ENCODE measurements at regions not wholly inside any gene's neighbourhood (a gene's known extent, or its start where the extent isn't known, plus 50 kb on each side); places are given as distances from the start of the nearest gene placed in this dataset.

DNA sequence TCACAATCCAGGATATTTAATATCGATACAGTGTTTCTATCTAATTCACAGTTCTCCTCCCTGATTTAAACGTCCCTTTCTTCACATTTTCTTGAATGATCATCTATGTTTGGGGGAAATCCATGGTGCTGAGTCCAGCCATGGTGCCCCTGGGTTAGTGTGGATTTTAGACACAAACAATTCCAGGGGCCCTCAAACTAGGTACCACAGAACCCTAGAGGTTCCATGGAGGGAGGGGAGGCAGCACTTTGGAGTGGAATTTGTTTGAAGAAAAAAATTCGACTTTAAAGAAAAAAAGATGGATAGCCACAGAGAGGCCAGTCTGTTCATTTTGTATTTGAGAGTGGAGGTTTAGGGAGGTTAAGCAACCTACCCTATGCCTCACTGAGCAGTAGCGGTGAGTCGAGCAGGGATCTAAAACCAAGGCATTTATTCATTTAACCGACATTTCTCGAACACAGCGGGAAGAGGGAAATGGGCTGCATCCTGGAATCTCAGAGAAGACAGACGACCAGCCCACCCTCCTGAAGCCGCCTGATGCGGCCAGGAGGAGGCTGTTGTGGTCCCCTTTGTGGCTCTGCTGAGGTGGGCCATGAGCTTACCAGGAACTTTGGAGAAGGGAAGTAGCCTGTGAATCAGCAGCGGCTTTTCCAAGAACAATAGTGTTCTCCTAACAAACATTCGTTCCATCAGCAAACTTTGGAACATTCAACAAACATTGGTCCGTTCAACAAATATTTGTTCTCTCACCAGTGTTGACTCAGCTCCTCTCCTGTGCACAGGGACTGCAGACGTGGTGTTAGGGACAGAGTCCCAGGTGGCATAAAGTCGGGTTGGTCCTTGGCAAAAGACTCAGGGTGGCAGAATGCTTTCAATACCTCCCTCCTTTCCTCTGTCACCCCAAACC, 103.5 kb upstream of the ZBTB40 start:
- Histone ChIP-seq H2AK5ac (ENCODE audit: low read depth, low read length) (no peak overlapping the region), H3K27ac (ENCODE audit: low read depth, low read length) (no peak overlapping the region)
- TF ChIP-seq RBBP5 (IDR thresholded peaks at IDR 0.05; ENCODE audit: borderline replicate concordance, low read depth, low read length) (no peak), TEAD4 (IDR thresholded peaks at IDR 0.05; ENCODE audit: low read depth, low read length) (no peak), RNF2 (IDR thresholded peaks at IDR 0.05; ENCODE audit: borderline replicate concordance, low read depth, low read length, missing control alignments, poor library complexity, severe bottlenecking) (no peak), SRF (IDR thresholded peaks at IDR 0.05; ENCODE audit: low read depth, low read length) (no peak), CEBPB (IDR thresholded peaks at IDR 0.05; ENCODE audit: low read depth, low read length) (no peak), RXRA (IDR thresholded peaks at IDR 0.05; ENCODE audit: insufficient read depth, low read depth, low read length) (no peak), ASH2L (IDR thresholded peaks at IDR 0.05; ENCODE audit: low read length) (no peak), JUND (IDR thresholded peaks at IDR 0.05; ENCODE audit: low read length) (no peak), SUZ12 (IDR thresholded peaks at IDR 0.05; ENCODE audit: low read length) (no peak)

More for the DNA sequence above, 103.5 kb upstream of the ZBTB40 start:
- H3K27me3 ChIP-seq (replicated peaks in 1 of 4; ENCODE audit: control insufficient read depth in 3 of 4, extremely low read depth in 1 of 4, insufficient read depth in 3 of 4, low read length in 3 of 4) = peaks cover 0 to 3% (median 0%) of the 10 kb centered on the region in 4 experiments; a peak in 2 of 7 replicates
- no peak overlapping the region for H3K23ac ChIP-seq (ENCODE audit: insufficient read length)
- no peak overlapping the region for H4K91ac ChIP-seq (replicated peaks; ENCODE audit: insufficient read length, low read length)
- H3K14ac ChIP-seq (ENCODE audit: insufficient read length) = no peak overlapping the region
- H2BK120ac ChIP-seq (replicated peaks; ENCODE audit: low read depth, low read length) = no peak overlapping the region
- H4K20me1 ChIP-seq (replicated peaks in 1 of 2; ENCODE audit: control insufficient read depth in 1 of 2, insufficient read depth in 2 of 2, low read length in 2 of 2) = no peaks in the 10 kb centered on the region
- 0 out of 2 replicates have a peak overlapping the region, but pooled peaks have one; percentile 4 for H2AFZ ChIP-seq (ENCODE audit: low read length)
- H2BK20ac ChIP-seq (ENCODE audit: low read length) = no peak overlapping the region
- 82% methylated on average over 16 of the region's 16 CpGs; no CpG with 5 or more reads in 1 of the 2 experiments for WGBS, 2 experiments (ENCODE audit: extremely low coverage in 1 of 2, insufficient coverage in 1 of 2, insufficient read length in 1 of 2, insufficient replicate concordance in 2 of 2, low coverage in 1 of 2, low lambda C conversion rate in 2 of 2, missing lambda C conversion rate in 1 of 2)
- no peaks in the 10 kb centered on the region for H3K79me1 ChIP-seq (ENCODE audit: low read depth, low read length)
- H3K4ac ChIP-seq (replicated peaks; ENCODE audit: insufficient read length, low read depth, low read length) = no peak overlapping the region
- H4K8ac ChIP-seq (ENCODE audit: extremely low read depth, insufficient read depth, low read length) = no peak overlapping the region; the same call in 1 of the 2 replicates
- H3K56ac ChIP-seq (replicated peaks; ENCODE audit: insufficient read length, low read depth, low read length) = no peak overlapping the region
- POLR2A ChIA-PET (ENCODE audit: partially characterized antibody) = no interaction called here
- H2BK15ac ChIP-seq (ENCODE audit: low read length) = no peak overlapping the region
- no peaks in the 10 kb centered on the region for H3K79me2 ChIP-seq (ENCODE audit: control insufficient read depth in 1 of 2, insufficient read depth in 2 of 2, low read length in 2 of 2)
- H4K5ac ChIP-seq (ENCODE audit: insufficient read length, low read depth, low read length) = no peak overlapping the region
- H3K23me2 ChIP-seq (ENCODE audit: low read depth, low read length) = peaks cover 3% of the 10 kb centered on the region; the same call in 1 of the 2 replicates
- H3K4me1 ChIP-seq (replicated peaks in 1 of 4; ENCODE audit: control insufficient read depth in 3 of 4, insufficient read depth in 4 of 4, low read length in 3 of 4) = peaks cover 9 to 18% (median 12%) of the 10 kb centered on the region in 4 experiments; a peak in 6 of 7 replicates
- H3K4me3 ChIP-seq (ENCODE audit: extremely low read depth in 1 of 4, insufficient read depth in 2 of 4, low read depth in 3 of 4, low read length in 4 of 4) = no peak overlapping the region
- no peak overlapping the region for H3K18ac ChIP-seq (ENCODE audit: extremely low read depth, low read length)
- no peak overlapping the region for H3K4me2 ChIP-seq (ENCODE audit: insufficient read depth in 1 of 2, low read depth in 2 of 2, low read length in 2 of 2)
- CTCF ChIA-PET (ENCODE audit: partially characterized antibody) = interaction anchor here (0.6 to 1.8 kb wide), 2 partner anchors 38 to 48 kb away, joined by 3 read pairs; no protein-coding TSS in a partner anchor
- H2BK12ac ChIP-seq (ENCODE audit: low read depth, low read length) = peak overlapping the region; percentile 20; the same call in 1 of the 2 replicates
- no peak overlapping the region for H3K9ac ChIP-seq (replicated peaks in 1 of 4; ENCODE audit: extremely low read depth in 1 of 4, low read depth in 3 of 4, low read length in 3 of 4)
- H2BK5ac ChIP-seq (ENCODE audit: low read depth, low read length) = no peak overlapping the region
- FAIRE-seq = no peak
- H3K36me3 ChIP-seq (ENCODE audit: control insufficient read depth in 2 of 4, insufficient read depth in 4 of 4, low read length in 3 of 4) = no peaks in the 10 kb centered on the region
- DNase-seq (ENCODE audit: low read depth in 1 of 2, low spot score in 2 of 2) = no peak
- H3K9me3 ChIP-seq (ENCODE audit: insufficient read depth in 2 of 2, low read depth in 1 of 2, low read length in 1 of 2) = no peaks in the 10 kb centered on the region

Measured in H1 (cell line).